ENCODE measurements at regions not wholly inside any gene's neighbourhood (a gene's known extent, or its start where the extent isn't known, plus 50 kb on each side); places are given as distances from the start of the nearest gene placed in this dataset.

GRCh38 chr2:57141269-57141668 lies 905.3 kb upstream of the VRK2 start:
- TF ChIP-seq EZH2phosphoT487 (IDR thresholded peaks at IDR 0.05; ENCODE audit: insufficient read depth, low read depth), result no peak
- no peak for TF ChIP-seq EZH2 (IDR thresholded peaks at IDR 0.05; ENCODE audit: insufficient read depth, poor library complexity, severe bottlenecking)

Data from GM23248 (cell line).